ENCODE measurements at regions not wholly inside any gene's neighbourhood (a gene's known extent, or its start where the extent isn't known, plus 50 kb on each side); places are given as distances from the start of the nearest gene placed in this dataset.

- no peak for TF ChIP-seq GABPA (IDR thresholded peaks at IDR 0.05; ENCODE audit: low read depth)
- TF ChIP-seq CTCF (IDR thresholded peaks at IDR 0.05; ENCODE audit: insufficient read depth, low read length): no peak
- no peak for TF ChIP-seq POLR2AphosphoS5 (IDR thresholded peaks at IDR 0.05; ENCODE audit: low read depth)
- TF ChIP-seq SPI1 (IDR thresholded peaks at IDR 0.05; ENCODE audit: borderline replicate concordance, low read depth): no peak
- no peak for TF ChIP-seq REST (IDR thresholded peaks at IDR 0.05; ENCODE audit: insufficient replicate concordance, low read depth)
- H3K4me3 ChIP-seq (replicated peaks; ENCODE audit: insufficient read depth, low read length): no peak overlapping the region
- no peak for DNase-seq (ENCODE audit: low read depth in 1 of 2, low spot score in 1 of 2)
- no peak overlapping the region for H3K27ac ChIP-seq (replicated peaks)
- no peaks in the 10 kb centered on the region for H3K27me3 ChIP-seq (ENCODE audit: insufficient read depth, poor library complexity, severe bottlenecking)
These were observed 648.1 kb downstream of the MMUT start for GRCh38 chr6:48814957-48815356.

GRCh38 chr6:48813836-48814235 lies 649.2 kb downstream of the MMUT start:
- no peak for DNase-seq (ENCODE audit: low read depth in 1 of 2, low spot score in 1 of 2)
- Histone ChIP-seq H3K4me3 (replicated peaks; ENCODE audit: insufficient read depth, low read length) (no peak overlapping the region), H3K27ac (replicated peaks) (no peak overlapping the region), H3K27me3 (ENCODE audit: insufficient read depth, poor library complexity, severe bottlenecking) (no peaks in the 10 kb centered on the region)
- TF ChIP-seq GABPA (IDR thresholded peaks at IDR 0.05; ENCODE audit: low read depth): no peak
- TF ChIP-seq REST (IDR thresholded peaks at IDR 0.05; ENCODE audit: insufficient replicate concordance, low read depth): no peak
- TF ChIP-seq SPI1 (IDR thresholded peaks at IDR 0.05; ENCODE audit: borderline replicate concordance, low read depth): no peak
- TF ChIP-seq POLR2AphosphoS5 (IDR thresholded peaks at IDR 0.05; ENCODE audit: low read depth): no peak
- no peak for TF ChIP-seq CTCF (IDR thresholded peaks at IDR 0.05; ENCODE audit: insufficient read depth, low read length)

- TF ChIP-seq SPI1 (IDR thresholded peaks at IDR 0.05; ENCODE audit: borderline replicate concordance, low read depth) (no peak), POLR2AphosphoS5 (IDR thresholded peaks at IDR 0.05; ENCODE audit: low read depth) (no peak), CTCF (IDR thresholded peaks at IDR 0.05; ENCODE audit: insufficient read depth, low read length) (no peak), GABPA (IDR thresholded peaks at IDR 0.05; ENCODE audit: low read depth) (no peak), REST (IDR thresholded peaks at IDR 0.05; ENCODE audit: insufficient replicate concordance, low read depth) (no peak)
- Histone ChIP-seq H3K4me3 (replicated peaks; ENCODE audit: insufficient read depth, low read length) (no peak overlapping the region), H3K27ac (replicated peaks) (no peak overlapping the region), H3K27me3 (ENCODE audit: insufficient read depth, poor library complexity, severe bottlenecking) (no peaks in the 10 kb centered on the region)
- no peak for DNase-seq (ENCODE audit: low read depth in 1 of 2, low spot score in 1 of 2)
These were observed 653.4 kb downstream of the MMUT start for GRCh38 chr6:48809700-48810099.
